A673 (cell line): ENCODE measurements at regions not wholly inside any gene's neighbourhood (a gene's known extent, or its start where the extent isn't known, plus 50 kb on each side); places are given as distances from the start of the nearest gene placed in this dataset.

Experiments used
- BruUV-seq: library from RNA; stranded (reverse); fragments of 400-500 nt; replicated peaks from 2 replicates; lab custom pipeline; 2021; lab: Mats Ljungman, UMichigan
- CTCF ChIA-PET: fragments of 300-600 bp; sonication (Branson Sonifier 250); formaldehyde crosslinking; loops from one replicate; lab custom pipeline; 2022; ENCODE audit warnings: antibody characterized with exemption; lab: Charles Lee
- POLR2A ChIA-PET: fragments of 300-600 bp; sonication (Branson Sonifier 250); formaldehyde crosslinking; loops from one replicate; lab custom pipeline; 2022; ENCODE audit warnings: antibody characterized with exemption; ENCODE audit not compliant: low non-redundant PET; lab: Charles Lee
- DNase-seq: peaks from one replicate; pipeline ENCODE4 v3.0.0-alpha.2; 2015; ENCODE audit warnings: low spot score
- H3K27ac ChIP-seq: fragments of 200-600 bp; sonication (generic); 2 replicates; pipeline ENCODE4 v1.5.1; 2016; ENCODE audit warnings: mixed run types, low read depth, mild to moderate bottlenecking, mixed read lengths, antibody characterized with exemption, low read length; ENCODE audit not compliant: poor library complexity, severe bottlenecking
- H3K27me3 ChIP-seq: fragments of 200-600 bp; sonication (generic); replicated peaks from 2 replicates; pipeline ENCODE4 v1.6.1; 2017; ENCODE audit warnings: mixed run types, low read depth, mild to moderate bottlenecking, mixed read lengths, antibody characterized with exemption, low read length; ENCODE audit not compliant: insufficient read depth, poor library complexity
- H3K36me3 ChIP-seq: fragments of 200-600 bp; sonication (generic); 2 replicates; pipeline ENCODE4 v1.6.1; 2016; ENCODE audit warnings: mixed run types, mild to moderate bottlenecking, mixed read lengths, antibody characterized with exemption, low read length; ENCODE audit not compliant: insufficient read depth, poor library complexity, severe bottlenecking
- H3K4me1 ChIP-seq: fragments of 200-600 bp; sonication (generic); 2 replicates; pipeline ENCODE4 v1.6.1; 2017; ENCODE audit warnings: mixed run types, mild to moderate bottlenecking, mixed read lengths, antibody characterized with exemption, low read length; ENCODE audit not compliant: insufficient read depth, poor library complexity, severe bottlenecking
- H3K4me3 ChIP-seq: fragments of 200-600 bp; sonication (generic); 2 replicates; pipeline ENCODE4 v1.5.1; 2016; ENCODE audit warnings: low read depth, mixed run types, mild to moderate bottlenecking, mixed read lengths, low read length; ENCODE audit not compliant: poor library complexity, severe bottlenecking
- H3K9me3 ChIP-seq: fragments of 200-600 bp; sonication (generic); 2 replicates; pipeline ENCODE4 v1.6.1; 2016; ENCODE audit warnings: mixed run types, low read depth, mild to moderate bottlenecking, mixed read lengths, antibody characterized with exemption, low read length; ENCODE audit not compliant: poor library complexity, severe bottlenecking
- CTCF ChIP-seq: fragments of 300-800, 200-600 bp; sonication (generic); conservative IDR thresholded peaks from 2 replicates; pipeline ENCODE4 v1.5.1; 2017; ENCODE audit warnings: low read depth, mild to moderate bottlenecking, antibody characterized with exemption, low read length, moderate library complexity, mixed read lengths
- EZH2 ChIP-seq: fragments of 200-600 bp; sonication (generic); IDR thresholded peaks from 2 replicates; pipeline ENCODE4 v1.6.1; 2017; ENCODE audit warnings: borderline replicate concordance, low read depth, mild to moderate bottlenecking, mixed read lengths, antibody characterized with exemption, low read length; ENCODE audit not compliant: poor library complexity, severe bottlenecking
- intact Hi-C: fragments of 100-400 bp; cut with micrococcal nuclease; formaldehyde crosslinking; loops from one replicate; pipeline ENCODE4 v1.10.0; 2022; ENCODE audit not compliant: unreplicated experiment

GRCh38 chr12:38541849-38542248 is 225.3 kb downstream of the ALG10B start:
- H3K36me3 ChIP-seq: no peaks in the 10 kb centered on the region
- H3K27me3 ChIP-seq: no peaks in the 10 kb centered on the region
- H3K4me1 ChIP-seq: no peaks in the 10 kb centered on the region
- intact Hi-C loops: no loop called here
- no peak overlapping the region for H3K4me3 ChIP-seq
- DNase-seq: no peak
- no peaks in the 10 kb centered on the region for H3K9me3 ChIP-seq
- no TSS peak for BruUV-seq
- TF ChIP-seq EZH2 (no peak), CTCF (no peak)
- no peak overlapping the region for H3K27ac ChIP-seq
- ChIA-PET CTCF (no interaction called here), POLR2A (no interaction called here)

GRCh38 chr12:38543151-38543550 is 226.6 kb downstream of the ALG10B start:
- intact Hi-C loops: no loop called here
- Histone ChIP-seq H3K9me3 (no peaks in the 10 kb centered on the region), H3K4me3 (no peak overlapping the region), H3K27ac (no peak overlapping the region), H3K4me1 (no peaks in the 10 kb centered on the region), H3K36me3 (no peaks in the 10 kb centered on the region), H3K27me3 (no peaks in the 10 kb centered on the region)
- ChIA-PET POLR2A (no interaction called here), CTCF (no interaction called here)
- TF ChIP-seq EZH2 (no peak), CTCF (no peak)
- no peak for DNase-seq
- no TSS peak for BruUV-seq

DNA sequence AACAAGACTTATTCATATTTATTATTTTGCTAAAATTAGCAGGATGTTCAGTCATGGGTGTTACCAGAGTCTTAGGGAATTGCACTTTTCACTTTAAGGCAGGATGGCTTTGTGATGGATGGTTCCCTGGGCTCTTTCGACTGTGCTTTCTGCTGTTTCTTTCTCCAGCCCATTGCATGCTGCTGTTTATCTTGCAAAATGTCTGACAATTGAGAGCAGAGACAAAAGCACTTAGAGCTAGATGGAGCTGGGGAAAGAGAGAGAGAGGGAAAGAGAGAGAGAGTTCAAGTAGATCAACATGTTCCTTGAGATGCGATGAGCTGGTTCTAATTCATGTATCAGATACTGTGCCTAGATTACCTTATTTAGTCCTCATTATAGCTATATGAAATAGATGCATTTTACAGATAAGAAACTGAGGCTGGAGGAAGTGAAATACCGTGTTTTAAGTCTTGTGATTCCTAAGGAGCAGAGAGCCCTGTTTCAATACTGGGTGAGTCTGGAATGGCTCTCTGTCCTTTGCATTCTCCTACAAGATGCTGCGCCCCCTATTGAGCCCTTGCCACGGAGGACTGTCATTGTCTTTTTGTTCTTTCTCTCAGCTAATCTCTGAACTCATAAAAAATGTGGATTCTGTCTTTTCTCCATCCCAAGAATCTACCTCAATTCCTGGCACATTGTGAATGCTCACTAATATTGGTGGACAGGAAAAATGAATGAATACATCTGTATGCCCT is 227.9 kb downstream of the ALG10B start:
- Histone ChIP-seq H3K36me3 (no peaks in the 10 kb centered on the region), H3K4me1 (no peaks in the 10 kb centered on the region), H3K4me3 (no peak overlapping the region), H3K9me3 (no peaks in the 10 kb centered on the region), H3K27me3 (no peaks in the 10 kb centered on the region), H3K27ac (no peak overlapping the region)
- no TSS peak for BruUV-seq
- no peak for TF ChIP-seq EZH2
- TF ChIP-seq CTCF: peak; percentile 33
- no peak for DNase-seq
- intact Hi-C loops: no loop called here
- ChIA-PET CTCF (no interaction called here), POLR2A (no interaction called here)
